ENCODE measurements at regions not wholly inside any gene's neighbourhood (a gene's known extent, or its start where the extent isn't known, plus 50 kb on each side); places are given as distances from the start of the nearest gene placed in this dataset.

DNA sequence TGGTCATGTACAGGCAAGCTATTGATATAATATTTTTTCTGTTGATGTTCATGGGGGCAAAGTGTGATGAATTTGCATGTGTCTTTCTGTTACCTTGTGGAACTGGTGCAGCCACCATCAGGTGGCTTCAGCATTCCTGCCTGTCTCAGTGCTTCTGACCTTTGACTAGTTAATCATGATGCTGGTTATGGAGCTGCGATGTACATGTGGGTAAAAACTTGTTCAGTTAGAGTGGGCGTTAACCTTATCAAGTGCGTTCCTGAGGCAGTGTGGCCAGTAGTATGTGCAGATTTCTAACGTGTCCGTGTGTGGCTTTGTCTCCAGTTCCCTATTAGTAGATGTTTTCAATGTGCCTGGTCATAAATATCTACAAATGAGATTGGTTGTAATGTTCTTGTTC lies 127.4 kb upstream of the ZSWIM2 start:
- TF ChIP-seq, protein P1, sequence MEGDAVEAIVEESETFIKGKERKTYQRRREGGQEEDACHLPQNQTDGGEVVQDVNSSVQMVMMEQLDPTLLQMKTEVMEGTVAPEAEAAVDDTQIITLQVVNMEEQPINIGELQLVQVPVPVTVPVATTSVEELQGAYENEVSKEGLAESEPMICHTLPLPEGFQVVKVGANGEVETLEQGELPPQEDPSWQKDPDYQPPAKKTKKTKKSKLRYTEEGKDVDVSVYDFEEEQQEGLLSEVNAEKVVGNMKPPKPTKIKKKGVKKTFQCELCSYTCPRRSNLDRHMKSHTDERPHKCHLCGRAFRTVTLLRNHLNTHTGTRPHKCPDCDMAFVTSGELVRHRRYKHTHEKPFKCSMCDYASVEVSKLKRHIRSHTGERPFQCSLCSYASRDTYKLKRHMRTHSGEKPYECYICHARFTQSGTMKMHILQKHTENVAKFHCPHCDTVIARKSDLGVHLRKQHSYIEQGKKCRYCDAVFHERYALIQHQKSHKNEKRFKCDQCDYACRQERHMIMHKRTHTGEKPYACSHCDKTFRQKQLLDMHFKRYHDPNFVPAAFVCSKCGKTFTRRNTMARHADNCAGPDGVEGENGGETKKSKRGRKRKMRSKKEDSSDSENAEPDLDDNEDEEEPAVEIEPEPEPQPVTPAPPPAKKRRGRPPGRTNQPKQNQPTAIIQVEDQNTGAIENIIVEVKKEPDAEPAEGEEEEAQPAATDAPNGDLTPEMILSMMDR (IDR thresholded peaks at IDR 0.05): no peak
- no peak for TF ChIP-seq EZH2 (IDR thresholded peaks at IDR 0.05)

All from neural progenitor cell (in vitro differentiated cells).